HG02642 (cell line): ENCODE measurements at regions not wholly inside any gene's neighbourhood (a gene's known extent, or its start where the extent isn't known, plus 50 kb on each side); places are given as distances from the start of the nearest gene placed in this dataset.

Source experiments
- ATAC-seq: cut with Tn5 transposase; IDR thresholded peaks from one replicate; pipeline ENCODE4 v1.9.1; 2021; ENCODE audit warnings: mild to moderate bottlenecking; ENCODE audit not compliant: unreplicated experiment, poor library complexity

- no peak for ATAC-seq
Measured at GRCh38 chr2:56688661-56689060, 504.9 kb downstream of the CCDC85A start.

- ATAC-seq = no peak
Measured at GRCh38 chr2:56693501-56693900, 509.7 kb downstream of the CCDC85A start.

GRCh38 chr2:56703001-56703400, 519.2 kb downstream of the CCDC85A start:
- no peak for ATAC-seq

- ATAC-seq = no peak
Measured at GRCh38 chr2:56705713-56706112, 521.9 kb downstream of the CCDC85A start.

- no peak for ATAC-seq
Measured at GRCh38 chr2:56707218-56707617, 523.4 kb downstream of the CCDC85A start.

GRCh38 chr2:56707650-56708049, 523.9 kb downstream of the CCDC85A start:
- ATAC-seq = no peak

GRCh38 chr2:56709181-56709580, 525.4 kb downstream of the CCDC85A start:
- ATAC-seq = no peak

GRCh38 chr2:56713161-56713676, 529.4 kb downstream of the CCDC85A start:
- no peak for ATAC-seq

GRCh38 chr2:56713978-56714377, 530.2 kb downstream of the CCDC85A start:
- no peak for ATAC-seq

- no peak for ATAC-seq
Measured at GRCh38 chr2:56714400-56714799, 530.6 kb downstream of the CCDC85A start.

GRCh38 chr2:56715683-56716082, 531.9 kb downstream of the CCDC85A start:
- ATAC-seq = no peak

GRCh38 chr2:56718413-56718812, 534.6 kb downstream of the CCDC85A start:
- ATAC-seq = no peak

- no peak for ATAC-seq
Measured at GRCh38 chr2:56729212-56729611, 545.4 kb downstream of the CCDC85A start.

- no peak for ATAC-seq
Measured at GRCh38 chr2:56732946-56733345, 549.2 kb downstream of the CCDC85A start.

- no peak for ATAC-seq
Measured at GRCh38 chr2:56739413-56739812, 555.6 kb downstream of the CCDC85A start.

- no peak for ATAC-seq
Measured at GRCh38 chr2:56741601-56742102, 557.9 kb downstream of the CCDC85A start.

- no peak for ATAC-seq
Measured at GRCh38 chr2:56743807-56744206, 560.0 kb downstream of the CCDC85A start.

GRCh38 chr2:56749152-56749752, 565.5 kb downstream of the CCDC85A start:
- no peak for ATAC-seq

- ATAC-seq = no peak
Measured at GRCh38 chr2:56753182-56753581, 569.4 kb downstream of the CCDC85A start.

- no peak for ATAC-seq
Measured at GRCh38 chr2:56754066-56754615, 570.4 kb downstream of the CCDC85A start.

- no peak for ATAC-seq
Measured at GRCh38 chr2:56754627-56755026, 570.8 kb downstream of the CCDC85A start.
